ENCODE measurements at regions not wholly inside any gene's neighbourhood (a gene's known extent, or its start where the extent isn't known, plus 50 kb on each side); places are given as distances from the start of the nearest gene placed in this dataset.

- no peak overlapping the region for H3K27ac Mint-ChIP-seq (ENCODE audit: unreplicated experiment)
- TF ChIP-seq, protein P1, sequence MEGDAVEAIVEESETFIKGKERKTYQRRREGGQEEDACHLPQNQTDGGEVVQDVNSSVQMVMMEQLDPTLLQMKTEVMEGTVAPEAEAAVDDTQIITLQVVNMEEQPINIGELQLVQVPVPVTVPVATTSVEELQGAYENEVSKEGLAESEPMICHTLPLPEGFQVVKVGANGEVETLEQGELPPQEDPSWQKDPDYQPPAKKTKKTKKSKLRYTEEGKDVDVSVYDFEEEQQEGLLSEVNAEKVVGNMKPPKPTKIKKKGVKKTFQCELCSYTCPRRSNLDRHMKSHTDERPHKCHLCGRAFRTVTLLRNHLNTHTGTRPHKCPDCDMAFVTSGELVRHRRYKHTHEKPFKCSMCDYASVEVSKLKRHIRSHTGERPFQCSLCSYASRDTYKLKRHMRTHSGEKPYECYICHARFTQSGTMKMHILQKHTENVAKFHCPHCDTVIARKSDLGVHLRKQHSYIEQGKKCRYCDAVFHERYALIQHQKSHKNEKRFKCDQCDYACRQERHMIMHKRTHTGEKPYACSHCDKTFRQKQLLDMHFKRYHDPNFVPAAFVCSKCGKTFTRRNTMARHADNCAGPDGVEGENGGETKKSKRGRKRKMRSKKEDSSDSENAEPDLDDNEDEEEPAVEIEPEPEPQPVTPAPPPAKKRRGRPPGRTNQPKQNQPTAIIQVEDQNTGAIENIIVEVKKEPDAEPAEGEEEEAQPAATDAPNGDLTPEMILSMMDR (IDR thresholded peaks at IDR 0.05), result no peak
- H3K27me3 Mint-ChIP-seq (ENCODE audit: unreplicated experiment), result peaks cover 13% of the 10 kb centered on the region
- no peaks in the 10 kb centered on the region for H3K36me3 Mint-ChIP-seq (ENCODE audit: unreplicated experiment)
- H3K9me3 Mint-ChIP-seq (ENCODE audit: unreplicated experiment), result no peaks in the 10 kb centered on the region
- H3K4me1 Mint-ChIP-seq (ENCODE audit: unreplicated experiment), result no peaks in the 10 kb centered on the region
- no peak overlapping the region for H3K4me3 Mint-ChIP-seq (ENCODE audit: unreplicated experiment)
- no peak for DNase-seq (ENCODE audit: extremely low spot score, unreplicated experiment)
These were observed 99.9 kb downstream of the NUF2 start for GRCh38 chr1:163421701-163422100.

- H3K27me3 Mint-ChIP-seq (ENCODE audit: unreplicated experiment), result peaks cover 11% of the 10 kb centered on the region
- H3K36me3 Mint-ChIP-seq (ENCODE audit: unreplicated experiment), result no peaks in the 10 kb centered on the region
- DNase-seq (ENCODE audit: extremely low spot score, unreplicated experiment), result no peak
- H3K9me3 Mint-ChIP-seq (ENCODE audit: unreplicated experiment), result no peaks in the 10 kb centered on the region
- no peaks in the 10 kb centered on the region for H3K4me1 Mint-ChIP-seq (ENCODE audit: unreplicated experiment)
- TF ChIP-seq, protein P1 (IDR thresholded peaks at IDR 0.05), result no peak
- no peak overlapping the region for H3K27ac Mint-ChIP-seq (ENCODE audit: unreplicated experiment)
- H3K4me3 Mint-ChIP-seq (ENCODE audit: unreplicated experiment), result no peak overlapping the region
These were observed 101.1 kb downstream of the NUF2 start for GRCh38 chr1:163422738-163423404.

DNA sequence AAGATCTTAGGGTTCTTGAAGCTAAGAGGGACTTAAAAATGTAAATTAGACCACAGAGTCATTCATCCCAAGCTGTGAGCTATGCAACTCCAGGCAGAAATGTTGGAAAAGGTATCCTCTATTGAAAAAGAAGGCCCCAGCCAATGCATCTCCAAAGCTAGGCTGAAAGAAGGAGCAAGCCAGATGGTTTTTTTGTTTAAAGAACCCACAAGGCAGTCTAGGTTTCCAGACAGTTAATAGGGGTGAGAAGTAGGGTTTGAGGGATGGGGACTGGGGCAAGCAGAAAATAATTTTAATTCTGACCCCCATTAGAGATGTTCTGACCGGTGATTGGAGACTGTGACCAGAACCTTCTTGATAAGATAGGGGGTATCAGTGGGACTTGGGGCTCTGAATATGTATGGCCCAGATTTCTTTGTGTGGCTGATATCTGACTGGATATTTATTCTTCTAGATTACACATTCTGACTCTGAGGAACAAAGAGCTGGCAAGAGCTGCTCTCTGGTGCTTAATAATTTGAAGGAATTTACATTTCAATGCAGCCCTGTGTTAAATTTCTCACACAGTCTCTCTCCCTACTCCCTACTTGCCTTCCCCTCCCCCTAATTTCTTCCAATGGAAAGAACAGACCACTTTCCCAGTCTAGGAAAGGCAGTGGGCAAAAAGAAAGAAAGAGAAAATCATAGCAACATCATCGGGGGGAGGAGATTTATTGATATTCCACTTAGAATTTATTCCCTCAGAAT lies 104.9 kb downstream of the NUF2 start:
- no peak for DNase-seq (ENCODE audit: extremely low spot score, unreplicated experiment)
- H3K9me3 Mint-ChIP-seq (ENCODE audit: unreplicated experiment), result no peaks in the 10 kb centered on the region
- H3K4me3 Mint-ChIP-seq (ENCODE audit: unreplicated experiment), result no peak overlapping the region
- no peak overlapping the region for H3K27ac Mint-ChIP-seq (ENCODE audit: unreplicated experiment)
- TF ChIP-seq, protein P1 (IDR thresholded peaks at IDR 0.05), result no peak
- H3K27me3 Mint-ChIP-seq (ENCODE audit: unreplicated experiment), result peaks cover 4% of the 10 kb centered on the region
- H3K4me1 Mint-ChIP-seq (ENCODE audit: unreplicated experiment), result no peaks in the 10 kb centered on the region
- no peaks in the 10 kb centered on the region for H3K36me3 Mint-ChIP-seq (ENCODE audit: unreplicated experiment)

- Mint-ChIP-seq H3K4me1 (ENCODE audit: unreplicated experiment) (no peaks in the 10 kb centered on the region), H3K9me3 (ENCODE audit: unreplicated experiment) (no peaks in the 10 kb centered on the region), H3K27ac (ENCODE audit: unreplicated experiment) (no peak overlapping the region), H3K36me3 (ENCODE audit: unreplicated experiment) (no peaks in the 10 kb centered on the region), H3K4me3 (ENCODE audit: unreplicated experiment) (no peak overlapping the region), H3K27me3 (ENCODE audit: unreplicated experiment) (peaks cover 4% of the 10 kb centered on the region)
- TF ChIP-seq, protein P1 (IDR thresholded peaks at IDR 0.05), result no peak
- no peak for DNase-seq (ENCODE audit: extremely low spot score, unreplicated experiment)
These were observed 105.5 kb downstream of the NUF2 start for GRCh38 chr1:163427279-163427678.

DNA sequence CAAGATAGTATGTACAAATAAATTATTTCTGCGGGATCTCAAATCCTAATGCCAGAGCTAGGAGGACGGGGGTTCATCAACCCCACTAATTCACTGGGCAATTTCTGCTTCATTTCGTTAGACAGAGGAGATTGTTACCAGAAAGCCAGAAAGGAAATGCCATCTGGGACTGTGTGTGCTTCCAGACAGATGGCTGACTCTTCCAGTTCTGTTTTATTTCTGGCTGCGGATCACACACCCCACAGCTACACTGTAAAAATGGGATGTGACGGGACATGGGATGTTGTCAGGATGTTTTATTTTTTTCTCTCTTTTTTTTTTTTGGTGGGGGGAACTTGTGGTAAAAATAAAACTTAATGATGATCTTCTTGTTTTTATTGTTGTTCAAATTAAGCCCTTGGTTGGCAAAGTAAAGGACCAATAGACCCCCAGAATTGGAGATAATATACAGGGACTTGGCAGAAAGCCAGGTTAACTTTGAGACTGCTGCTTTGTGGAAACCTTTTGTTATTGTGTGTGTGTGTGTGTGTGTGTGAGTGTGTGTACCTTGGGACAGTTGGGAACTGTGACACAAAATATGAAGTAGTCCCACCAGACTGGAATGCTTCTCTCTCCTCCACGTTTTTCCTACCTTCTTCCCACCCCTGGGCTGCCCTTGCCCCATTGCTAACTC lies 114.5 kb downstream of the NUF2 start:
- no peaks in the 10 kb centered on the region for H3K9me3 Mint-ChIP-seq (ENCODE audit: unreplicated experiment)
- no peaks in the 10 kb centered on the region for H3K36me3 Mint-ChIP-seq (ENCODE audit: unreplicated experiment)
- H3K4me3 Mint-ChIP-seq (ENCODE audit: unreplicated experiment), result no peak overlapping the region
- no peaks in the 10 kb centered on the region for H3K4me1 Mint-ChIP-seq (ENCODE audit: unreplicated experiment)
- peaks cover 15% of the 10 kb centered on the region for H3K27me3 Mint-ChIP-seq (ENCODE audit: unreplicated experiment)
- no peak overlapping the region for H3K27ac Mint-ChIP-seq (ENCODE audit: unreplicated experiment)
- DNase-seq (ENCODE audit: extremely low spot score, unreplicated experiment), result no peak
- TF ChIP-seq, protein P1 (IDR thresholded peaks at IDR 0.05), result no peak
